ENCODE measurements at regions not wholly inside any gene's neighbourhood (a gene's known extent, or its start where the extent isn't known, plus 50 kb on each side); places are given as distances from the start of the nearest gene placed in this dataset.

DNA sequence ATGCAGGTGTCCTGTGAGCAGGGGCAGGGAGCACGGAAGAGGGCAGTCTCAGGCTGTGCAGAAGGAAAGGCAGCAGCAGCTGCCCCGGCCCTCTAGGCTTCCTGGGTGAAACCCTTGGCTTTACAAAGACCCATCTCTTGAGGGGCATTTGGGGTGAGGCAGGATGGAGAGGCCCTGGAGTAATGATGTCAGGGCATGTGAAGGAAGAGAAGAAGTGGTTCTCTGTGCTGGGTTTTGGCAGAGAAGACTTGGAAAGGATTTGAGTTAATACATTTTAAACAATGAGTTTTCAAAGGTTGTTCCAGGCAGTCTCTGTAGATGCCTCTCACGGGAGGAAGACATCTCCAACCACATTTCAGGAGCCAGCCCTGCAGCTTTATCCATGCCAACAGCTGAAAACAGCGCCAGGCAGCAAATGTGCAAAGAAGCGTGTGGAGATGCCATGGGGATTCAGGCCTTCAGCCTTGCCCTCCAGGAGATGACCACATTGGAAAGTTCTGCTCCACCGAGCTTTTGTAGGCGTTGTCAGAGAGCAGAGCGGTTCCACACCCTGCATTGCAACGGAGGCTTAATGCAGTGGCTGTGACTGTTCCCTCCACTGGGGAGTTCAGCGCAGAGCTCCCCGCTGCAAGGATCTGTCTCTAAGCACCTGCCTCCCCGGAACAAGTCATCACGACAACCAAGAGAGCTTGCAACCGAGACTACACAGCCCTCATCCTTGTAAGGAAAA, 322.8 kb downstream of the UQCRFS1 start:
- no peak for DNase-seq (ENCODE audit: extremely low read depth, low read depth)

DNA sequence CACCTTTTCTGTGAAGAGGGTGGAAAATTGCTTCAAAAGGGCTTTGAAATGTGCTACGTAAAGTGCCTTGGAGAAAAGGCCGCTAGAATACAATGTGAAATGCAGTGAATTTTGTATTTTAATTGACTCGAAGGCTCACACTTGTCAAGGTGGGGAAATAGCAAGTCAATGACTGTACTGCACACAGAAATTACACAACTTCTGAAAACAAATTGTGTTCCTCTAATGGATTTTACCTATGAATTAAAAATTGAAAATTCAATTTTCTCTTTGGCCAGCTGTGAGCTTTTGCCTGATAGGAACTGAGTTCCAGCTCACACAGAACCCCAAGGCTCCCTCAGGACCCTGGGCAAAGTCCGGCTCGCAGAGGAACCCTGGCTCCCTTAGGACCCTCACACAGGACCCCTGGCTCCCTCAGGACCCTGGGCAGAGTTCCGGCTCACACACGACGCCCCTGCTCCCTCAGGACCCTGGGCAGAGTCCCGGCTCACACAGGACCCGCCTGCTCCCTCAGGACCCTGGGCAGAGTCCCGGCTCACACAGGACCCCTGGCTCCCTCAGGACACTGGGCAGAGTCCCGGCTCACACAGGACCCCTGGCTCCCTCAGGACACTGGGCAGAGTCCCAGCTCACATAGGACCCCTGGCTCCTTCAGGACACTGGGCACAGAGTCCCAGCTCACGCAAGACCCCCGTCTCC, 324.9 kb downstream of the UQCRFS1 start:
- DNase-seq (ENCODE audit: extremely low read depth, low read depth) = no peak

DNA sequence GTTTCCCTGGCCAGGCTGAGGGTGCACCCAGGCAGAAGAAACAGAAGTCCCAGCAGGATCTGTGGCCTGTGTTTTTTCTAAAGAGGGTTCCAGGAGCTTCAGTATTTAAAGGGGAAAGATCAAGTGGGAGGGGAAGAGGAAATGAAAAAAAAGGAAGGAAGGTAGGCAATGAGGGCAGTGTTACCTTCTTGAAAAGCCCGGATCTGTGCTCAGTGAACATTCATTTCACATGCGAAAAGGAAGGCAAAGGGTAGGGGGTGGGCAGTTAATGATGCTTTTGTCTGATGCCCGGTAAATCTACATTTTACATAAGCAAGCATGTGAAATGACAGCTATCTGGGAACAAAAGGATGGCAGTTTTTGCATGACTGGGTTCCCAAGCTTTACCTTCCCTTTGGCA, 326.2 kb downstream of the UQCRFS1 start:
- DNase-seq (ENCODE audit: extremely low read depth, low read depth) = no peak

- DNase-seq (ENCODE audit: extremely low read depth, low read depth) = no peak
These were observed 327.0 kb downstream of the UQCRFS1 start for GRCh38 chr19:28885965-28886364.

DNA sequence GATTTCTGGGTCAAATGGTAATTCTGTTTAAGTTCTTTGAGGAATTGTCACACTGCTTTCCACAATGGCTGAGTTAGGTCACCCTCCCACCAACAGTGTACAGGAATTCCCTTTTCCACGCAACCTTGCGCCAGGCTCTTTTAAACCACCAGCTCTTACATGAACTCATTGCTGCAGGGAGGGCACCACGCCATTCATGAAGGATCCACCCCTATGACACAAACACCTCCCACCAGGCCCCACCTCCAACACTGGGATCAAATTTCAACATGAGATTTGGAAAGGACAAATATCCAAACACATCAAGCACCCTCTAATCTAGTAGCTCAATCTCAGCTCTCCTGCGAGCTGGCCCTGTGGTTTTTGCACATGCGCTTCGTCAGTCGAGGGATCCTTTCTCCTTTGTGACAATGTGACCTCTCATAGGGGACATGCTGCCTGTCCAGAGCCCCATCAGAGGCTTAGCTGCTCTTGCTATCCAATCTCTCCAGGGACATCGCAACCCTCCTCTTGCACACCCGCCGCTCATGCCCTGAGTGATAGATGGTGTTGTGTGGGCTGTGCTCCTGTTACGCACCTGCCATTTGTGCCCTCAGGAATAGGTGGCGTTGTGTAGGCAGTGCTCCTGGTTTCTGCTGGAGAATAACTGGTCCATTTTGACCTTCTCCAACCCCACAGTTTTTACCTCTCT, 328.0 kb downstream of the UQCRFS1 start:
- DNase-seq (ENCODE audit: extremely low read depth, low read depth) = no peak

GRCh38 chr19:28883241-28883693, 329.7 kb downstream of the UQCRFS1 start:
- no peak for DNase-seq (ENCODE audit: extremely low read depth, low read depth)

DNA sequence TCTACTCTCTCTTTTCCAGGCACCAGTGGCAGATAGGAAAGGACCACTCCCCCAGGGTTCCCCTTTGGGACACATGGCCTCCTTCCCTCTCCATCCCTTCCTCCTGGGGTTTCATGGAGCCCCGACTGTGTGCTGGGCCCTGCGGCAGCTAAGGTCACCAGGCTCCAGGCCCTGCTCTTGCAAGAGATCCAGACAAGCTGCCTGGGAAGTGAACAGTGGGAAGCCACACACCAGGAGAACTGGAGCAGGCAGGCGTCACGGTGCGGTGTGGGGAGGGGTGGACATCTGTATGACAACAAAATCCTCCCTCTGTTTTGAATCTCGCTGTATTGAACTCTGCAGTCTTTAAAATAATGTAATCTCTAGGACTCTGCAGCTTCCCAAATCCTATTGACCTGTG, 330.1 kb downstream of the UQCRFS1 start:
- DNase-seq (ENCODE audit: extremely low read depth, low read depth) = no peak

DNA sequence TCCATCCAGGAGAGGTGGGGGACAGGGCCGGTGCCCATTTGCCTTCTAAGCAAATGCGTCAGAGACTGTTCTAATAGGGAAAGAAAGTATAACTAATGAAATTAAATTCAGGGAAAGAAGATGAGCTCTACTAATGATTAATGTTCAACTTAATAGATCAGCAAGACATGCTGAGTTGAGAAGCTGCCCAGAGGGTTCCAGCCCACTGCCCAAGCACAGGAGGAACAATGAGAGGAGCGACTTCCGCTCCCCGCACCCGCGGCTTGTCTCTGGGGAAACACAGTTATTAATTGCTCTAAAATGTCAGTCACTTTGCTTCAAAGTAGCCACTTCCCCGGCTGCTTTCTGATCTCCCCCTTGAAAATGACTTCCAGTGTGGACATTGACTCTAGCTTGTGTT, 331.3 kb downstream of the UQCRFS1 start:
- no peak for DNase-seq (ENCODE audit: extremely low read depth, low read depth)

- DNase-seq (ENCODE audit: extremely low read depth, low read depth) = no peak
These were observed 332.1 kb downstream of the UQCRFS1 start for GRCh38 chr19:28880735-28881401.

GRCh38 chr19:28878862-28879566, 333.9 kb downstream of the UQCRFS1 start:
- peak; percentile 24 for DNase-seq (ENCODE audit: extremely low read depth, low read depth)

DNA sequence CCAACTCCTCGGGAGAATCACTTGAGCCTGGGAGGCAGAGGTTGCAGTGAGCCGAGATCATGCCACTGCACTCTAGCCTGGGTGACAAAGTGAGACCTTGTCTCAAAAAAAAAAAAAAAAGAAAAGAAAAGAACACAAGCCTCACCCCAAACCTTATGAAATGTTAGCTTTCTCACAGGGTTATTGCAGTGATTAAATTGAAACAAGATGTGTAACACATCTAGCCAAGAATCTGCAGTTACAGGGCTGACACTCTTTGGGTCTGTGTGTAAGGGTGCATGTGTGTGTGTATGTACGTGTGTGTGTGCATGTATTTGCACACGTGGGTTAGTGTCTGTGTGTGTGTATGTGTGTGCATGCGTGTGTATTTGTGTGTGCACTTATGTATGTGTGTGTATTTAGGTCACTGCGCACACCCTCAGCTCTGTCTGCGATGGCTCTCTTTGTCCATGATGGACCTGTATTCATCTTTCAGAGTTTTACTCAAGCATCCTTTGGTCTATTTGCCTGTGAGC, 336.3 kb downstream of the UQCRFS1 start:
- DNase-seq (ENCODE audit: extremely low read depth, low read depth) = no peak

GRCh38 chr19:28874742-28875141, 338.2 kb downstream of the UQCRFS1 start:
- no peak for DNase-seq (ENCODE audit: extremely low read depth, low read depth)

DNA sequence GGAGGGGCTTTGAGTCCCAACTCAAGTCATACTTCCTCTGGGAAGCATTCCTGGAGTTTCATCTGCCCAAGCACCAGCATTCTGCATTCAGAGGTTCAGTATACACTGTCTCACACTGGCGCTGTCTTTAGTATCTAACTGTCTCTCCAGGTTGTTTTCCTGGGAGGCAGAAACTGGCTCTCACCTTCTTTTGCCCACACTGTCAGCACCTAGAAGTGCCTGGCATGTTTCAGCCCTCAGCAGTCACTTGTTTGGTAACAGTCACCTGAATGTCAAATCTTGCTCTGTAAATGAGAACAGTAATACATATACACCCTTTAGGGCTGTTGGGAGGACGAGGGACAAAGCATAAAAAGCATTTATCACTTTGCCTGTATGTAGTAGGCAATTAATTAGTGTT, 339.6 kb downstream of the UQCRFS1 start:
- DNase-seq (ENCODE audit: extremely low read depth, low read depth) = no peak

GRCh38 chr19:28871099-28871725, 341.7 kb downstream of the UQCRFS1 start:
- no peak for DNase-seq (ENCODE audit: extremely low read depth, low read depth)

DNA sequence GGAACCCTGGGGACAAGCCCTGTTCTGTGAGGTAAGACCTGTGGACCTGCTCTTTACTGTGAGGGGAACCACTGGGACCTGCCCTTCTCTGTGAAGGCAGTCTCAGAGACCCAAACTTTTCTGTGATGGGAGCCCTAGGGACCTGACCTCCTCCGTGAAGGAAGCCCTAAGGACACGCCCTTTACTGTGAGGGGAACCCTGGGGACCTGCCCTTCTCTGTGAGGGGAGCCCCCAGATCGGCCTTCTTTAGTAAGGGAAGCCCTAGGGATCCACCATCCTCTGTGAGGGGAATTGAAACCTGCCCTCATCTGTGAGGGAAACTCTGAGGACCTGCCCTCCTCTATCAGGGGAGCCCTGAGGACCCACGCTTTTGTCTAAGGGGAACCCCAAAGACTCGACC, 343.5 kb downstream of the UQCRFS1 start:
- no peak for DNase-seq (ENCODE audit: extremely low read depth, low read depth)

- no peak for DNase-seq (ENCODE audit: extremely low read depth, low read depth)
These were observed 344.1 kb downstream of the UQCRFS1 start for GRCh38 chr19:28868836-28869235.

DNA sequence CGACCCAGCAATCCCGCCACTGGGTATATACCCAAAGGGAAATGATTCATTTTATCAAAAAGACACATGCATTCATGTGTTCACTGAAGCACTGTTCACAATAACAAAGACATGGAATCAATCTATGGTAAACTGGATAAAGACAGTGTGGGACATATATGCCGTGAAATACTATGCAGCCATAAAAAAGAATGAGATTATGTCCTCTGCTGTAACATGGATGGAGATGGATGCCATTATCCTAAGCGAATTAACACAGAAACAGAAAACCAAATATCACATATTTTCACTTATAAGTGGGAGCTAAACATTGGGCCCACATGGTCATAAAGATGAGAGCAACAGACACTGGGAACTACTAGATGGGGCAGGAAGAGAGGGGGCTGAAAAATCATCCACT, 345.0 kb downstream of the UQCRFS1 start:
- no peak for DNase-seq (ENCODE audit: extremely low read depth, low read depth)

DNA sequence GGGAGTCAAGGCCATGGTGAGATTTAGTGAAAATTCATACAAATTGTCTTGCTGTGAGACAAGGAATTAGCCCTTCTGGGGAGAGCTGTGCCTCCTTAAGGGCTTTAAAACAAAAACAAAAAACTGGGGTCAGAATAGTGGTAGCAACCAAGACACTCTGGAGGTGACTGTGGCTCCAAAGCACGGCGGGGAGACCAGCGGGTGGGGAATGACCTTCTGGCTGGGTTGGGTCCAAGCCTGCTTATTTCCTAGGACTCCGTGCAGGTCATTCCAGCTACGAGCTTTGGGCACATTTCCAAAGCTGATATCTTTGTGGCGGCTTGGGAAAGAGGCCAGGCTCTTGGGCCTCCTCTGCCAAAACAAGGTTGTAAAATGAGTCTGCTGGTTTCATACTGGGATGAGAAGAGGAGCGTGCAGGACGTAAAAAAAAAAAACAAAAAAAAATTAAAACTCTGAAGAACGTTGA, 348.3 kb downstream of the UQCRFS1 start:
- DNase-seq (ENCODE audit: extremely low read depth, low read depth) = no peak

DNA sequence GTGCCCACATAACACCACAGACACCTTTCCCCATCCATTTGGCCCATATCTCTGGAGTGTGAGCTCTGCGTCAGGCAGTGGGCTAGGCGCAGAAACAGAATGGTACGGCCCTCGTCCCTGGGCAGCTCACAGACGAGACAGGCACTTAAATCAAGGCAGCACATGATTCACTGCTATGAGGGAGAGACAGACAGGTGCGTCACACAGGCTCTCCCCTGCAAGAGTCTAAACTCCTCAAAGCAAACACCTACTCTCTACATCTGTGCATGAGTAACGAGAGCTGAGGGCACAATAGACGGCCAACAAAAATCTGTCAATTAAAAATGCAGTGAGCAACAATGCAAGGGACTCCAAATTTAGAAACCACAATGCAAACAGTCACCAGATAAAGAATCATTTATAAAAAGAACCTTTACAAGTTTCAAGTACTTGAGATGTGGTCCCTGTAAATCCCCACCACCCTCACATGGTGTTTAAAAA, 348.9 kb downstream of the UQCRFS1 start:
- no peak for DNase-seq (ENCODE audit: extremely low read depth, low read depth)

DNA sequence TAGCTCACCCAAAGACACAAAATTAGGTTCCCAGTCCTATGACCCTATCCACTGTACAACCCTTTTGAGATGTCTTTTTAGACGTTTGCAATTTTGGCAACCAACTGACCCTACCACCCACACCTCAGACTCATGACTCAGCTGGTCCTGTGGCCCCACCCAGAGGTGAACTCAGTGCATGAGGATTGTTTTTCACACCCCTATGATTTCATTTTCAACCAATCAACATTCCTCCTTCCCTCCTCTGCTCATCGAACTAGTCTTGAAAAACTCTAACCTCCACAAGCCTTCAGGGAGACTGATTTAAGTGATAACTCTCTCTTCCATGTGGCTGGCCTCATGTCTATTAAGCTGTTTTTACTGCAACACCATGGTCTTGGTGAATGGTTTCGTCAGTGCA, 350.7 kb downstream of the UQCRFS1 start:
- DNase-seq (ENCODE audit: extremely low read depth, low read depth) = no peak
